Peyer's patch (tissue), 4 donors: ENCODE measurements at regions not wholly inside any gene's neighbourhood (a gene's known extent, or its start where the extent isn't known, plus 50 kb on each side); places are given as distances from the start of the nearest gene placed in this dataset.

ENCODE experiments used
- DNase-seq, 3 donors: peaks; one replicate each; pipeline ENCODE4 v3.0.0-alpha.2; 2017 to 2019
- H3K27ac ChIP-seq, 4 donors: fragments of 200-600 bp; sonication (generic); one replicate each; pipeline ENCODE4 v1.5.1; 2016 to 2019
- H3K27me3 ChIP-seq, 2 donors: fragments of 200-600 bp; sonication (generic); one replicate each; pipeline ENCODE4 v1.5.1; 2019
- H3K36me3 ChIP-seq, 3 donors: fragments of 200-600 bp; sonication (generic); one replicate each; pipeline ENCODE4 v1.5.1; 2016 to 2019
- H3K4me1 ChIP-seq, 4 donors: fragments of 200-600 bp; sonication (generic); one replicate each; pipeline ENCODE4 v1.5.1; 2016 to 2019
- H3K4me3 ChIP-seq, 4 donors: fragments of 200-600 bp; sonication (generic); 1 replicate in 3 of 4; 2 replicates in 1 of 4; pipeline ENCODE4 v1.5.1; 2016 to 2019; ENCODE audit warnings: mild to moderate bottlenecking in 1 of 4
- H3K9me3 ChIP-seq, 4 donors: fragments of 200-600 bp; sonication (generic); one replicate each; pipeline ENCODE4 v1.5.1; 2016 to 2019; ENCODE audit warnings: mild to moderate bottlenecking in 1 of 4
- CTCF ChIP-seq, 6 experiments: fragments of 450-650 bp in 4 of 6; fragments of 200-600 bp in 2 of 6; sonication (generic) in 1 of 6; IDR thresholded peaks; one replicate each; pipeline ENCODE4 v1.5.1; 2017 to 2019; ENCODE audit warnings: antibody characterized with exemption in 6 of 6, mild to moderate bottlenecking in 3 of 6, moderate library complexity in 1 of 6
- POLR2A ChIP-seq, 2 donors: fragments of 450-650 bp; IDR thresholded peaks; one replicate each; pipeline ENCODE4 v1.5.1; 2017; ENCODE audit warnings: antibody characterized with exemption in 2 of 2, mild to moderate bottlenecking in 2 of 2, moderate library complexity in 2 of 2

GRCh38 chr3:159872374-159873109, 116.1 kb upstream of the IL12A start:
- H3K27me3 ChIP-seq: no peaks in the 10 kb centered on the region
- H3K9me3 ChIP-seq: no peaks in the 10 kb centered on the region
- no peak for DNase-seq
- no peaks in the 10 kb centered on the region for H3K4me1 ChIP-seq
- TF ChIP-seq POLR2A (IDR thresholded peaks at IDR 0.05) (no peak), CTCF (IDR thresholded peaks at IDR 0.05) (no peak)
- H3K4me3 ChIP-seq: no peak overlapping the region
- no peak overlapping the region for H3K27ac ChIP-seq
- no peaks in the 10 kb centered on the region for H3K36me3 ChIP-seq

DNA sequence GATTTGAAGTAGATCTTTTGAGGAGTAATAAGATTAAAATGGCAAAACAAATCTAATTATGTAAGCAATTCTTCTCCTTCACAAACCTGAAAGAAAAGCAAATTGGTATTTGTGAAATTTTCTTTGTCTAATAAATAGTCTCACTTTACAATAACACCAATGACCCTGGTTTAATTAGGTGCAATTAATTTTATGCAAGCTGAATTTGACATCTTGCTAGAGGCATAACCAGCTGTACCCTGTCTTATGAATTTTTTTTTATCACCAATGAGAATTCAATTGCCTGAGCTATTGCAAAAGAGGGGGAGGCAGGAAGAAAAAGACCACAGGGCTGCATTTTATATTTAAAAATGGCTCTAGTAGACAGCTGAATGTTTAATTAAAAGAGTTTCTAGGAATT, 113.5 kb upstream of the IL12A start:
- Histone ChIP-seq H3K27me3 (no peaks in the 10 kb centered on the region), H3K9me3 (no peaks in the 10 kb centered on the region), H3K27ac (no peak overlapping the region), H3K4me1 (no peaks in the 10 kb centered on the region), H3K4me3 (no peak overlapping the region), H3K36me3 (no peaks in the 10 kb centered on the region)
- no peak for DNase-seq
- TF ChIP-seq CTCF (IDR thresholded peaks at IDR 0.05) (no peak), POLR2A (IDR thresholded peaks at IDR 0.05) (no peak)

DNA sequence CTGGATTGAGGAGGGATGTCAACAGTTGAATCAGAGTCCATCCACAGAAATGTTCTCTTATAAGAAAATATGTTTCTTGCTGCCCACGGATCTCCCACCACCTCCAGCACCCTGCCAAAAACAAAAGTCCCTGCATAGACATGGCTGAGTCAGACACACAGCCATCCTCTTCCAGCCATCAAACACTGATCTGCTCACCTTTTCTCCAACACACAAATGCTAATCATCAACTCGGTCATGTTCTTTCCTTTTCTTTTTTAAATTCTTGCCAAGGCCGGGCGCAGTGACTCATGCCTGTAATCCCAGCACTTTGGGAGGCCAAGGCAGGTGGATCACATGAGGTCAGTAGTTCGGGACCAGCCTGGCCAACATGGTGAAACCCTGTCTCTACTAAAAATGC, 110.7 kb upstream of the IL12A start:
- Histone ChIP-seq H3K27ac (no peak overlapping the region), H3K4me1 (no peaks in the 10 kb centered on the region), H3K9me3 (no peaks in the 10 kb centered on the region), H3K27me3 (no peaks in the 10 kb centered on the region), H3K36me3 (no peaks in the 10 kb centered on the region), H3K4me3 (no peak overlapping the region)
- no peak for DNase-seq
- TF ChIP-seq POLR2A (IDR thresholded peaks at IDR 0.05): no peak
- TF ChIP-seq CTCF (IDR thresholded peaks at IDR 0.05): no peak

GRCh38 chr3:159879146-159879545, 109.5 kb upstream of the IL12A start:
- Histone ChIP-seq H3K4me3 (no peak overlapping the region), H3K27me3 (no peaks in the 10 kb centered on the region), H3K36me3 (no peaks in the 10 kb centered on the region), H3K27ac (no peak overlapping the region), H3K9me3 (no peaks in the 10 kb centered on the region), H3K4me1 (no peaks in the 10 kb centered on the region)
- no peak for DNase-seq
- TF ChIP-seq CTCF (IDR thresholded peaks at IDR 0.05): no peak
- no peak for TF ChIP-seq POLR2A (IDR thresholded peaks at IDR 0.05)

DNA sequence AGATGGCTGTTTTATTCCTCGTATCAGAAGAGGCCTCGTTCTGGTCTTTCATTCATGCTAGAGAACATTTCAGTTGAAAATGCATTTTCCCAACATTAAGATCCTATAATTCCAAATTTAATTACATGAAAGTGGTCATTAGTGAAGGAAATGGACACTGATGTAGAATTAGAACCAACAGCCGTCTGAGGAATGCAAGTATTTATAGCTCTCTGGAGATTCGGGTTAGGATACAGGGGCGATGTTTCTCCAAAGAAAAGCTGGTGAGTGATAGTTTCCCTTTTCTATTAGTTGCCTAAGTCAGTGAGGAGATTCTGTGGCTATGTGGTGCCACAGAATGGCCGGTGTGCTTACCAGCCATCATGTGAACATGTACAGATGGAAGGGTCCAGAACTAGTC, 109.0 kb upstream of the IL12A start:
- Histone ChIP-seq H3K9me3 (no peaks in the 10 kb centered on the region), H3K27ac (no peak overlapping the region), H3K36me3 (no peaks in the 10 kb centered on the region), H3K4me1 (no peaks in the 10 kb centered on the region), H3K27me3 (no peaks in the 10 kb centered on the region), H3K4me3 (no peak overlapping the region)
- no peak for DNase-seq
- no peak for TF ChIP-seq POLR2A (IDR thresholded peaks at IDR 0.05)
- TF ChIP-seq CTCF (IDR thresholded peaks at IDR 0.05): no peak

- Histone ChIP-seq H3K36me3 (no peaks in the 10 kb centered on the region), H3K4me1 (no peaks in the 10 kb centered on the region), H3K27me3 (no peaks in the 10 kb centered on the region), H3K4me3 (no peak overlapping the region), H3K9me3 (no peaks in the 10 kb centered on the region), H3K27ac (no peak overlapping the region)
- TF ChIP-seq CTCF (IDR thresholded peaks at IDR 0.05) (no peak), POLR2A (IDR thresholded peaks at IDR 0.05) (no peak)
- DNase-seq: no peak
Measured at GRCh38 chr3:159881208-159881607, 107.4 kb upstream of the IL12A start.
